HepG2 (cell line): ENCODE measurements at regions not wholly inside any gene's neighbourhood (a gene's known extent, or its start where the extent isn't known, plus 50 kb on each side); places are given as distances from the start of the nearest gene placed in this dataset.
A peak's percentile ranks its signal among the peaks of the same experiment; 100 is the strongest.

Source experiments
- ELF1 ChIP-seq: sonication (generic); formaldehyde crosslinking; IDR thresholded peaks from 2 replicates; pipeline ENCODE4 v1.4.0; 2020; ENCODE audit warnings: missing genetic modification reagents
- ERF ChIP-seq: IDR thresholded peaks from 2 replicates; pipeline ENCODE4 v1.6.1; 2018; ENCODE audit warnings: missing biosample characterization, missing genetic modification reagents
- FOXJ3 ChIP-seq: sonication (generic); formaldehyde crosslinking; IDR thresholded peaks from 2 replicates; pipeline ENCODE4 v1.4.0; 2020; ENCODE audit warnings: missing genetic modification reagents, mild to moderate bottlenecking, borderline replicate concordance
- FOXK2 ChIP-seq: fragments of 450-650 bp; IDR thresholded peaks from 2 replicates; pipeline ENCODE4 v1.6.1; 2016
- FOXO1 ChIP-seq: sonication (generic); formaldehyde crosslinking; IDR thresholded peaks from 2 replicates; pipeline ENCODE4 v1.4.0; 2020; ENCODE audit warnings: missing genetic modification reagents
- FOXP1 ChIP-seq, 2 experiments: fragments of 450-650 bp in 1 of 2; IDR thresholded peaks; 2 replicates each; pipeline ENCODE4 v1.6.1; 2017 to 2018; ENCODE audit warnings: antibody characterized with exemption in 1 of 2
- FOXP4 ChIP-seq: sonication (generic); formaldehyde crosslinking; IDR thresholded peaks from 2 replicates; pipeline ENCODE4 v1.4.0; 2020; ENCODE audit warnings: missing genetic modification reagents
- GZF1 ChIP-seq: sonication (generic); formaldehyde crosslinking; IDR thresholded peaks from 2 replicates; pipeline ENCODE4 v1.5.1; 2020; ENCODE audit warnings: mild to moderate bottlenecking, missing genetic modification reagents
- HDAC2 ChIP-seq: sonication (generic); formaldehyde crosslinking; IDR thresholded peaks from 2 replicates; pipeline ENCODE4 v1.4.0; 2020; ENCODE audit warnings: missing genetic modification reagents
- MIER2 ChIP-seq: IDR thresholded peaks from 2 replicates; pipeline ENCODE4 v1.6.1; 2016; ENCODE audit warnings: missing biosample characterization, missing genetic modification reagents
- NFE2L2 ChIP-seq: fragments of 150-350 bp; IDR thresholded peaks from 2 replicates; pipeline ENCODE4 v1.6.1; 2014; ENCODE audit warnings: low read length
- NR1H2 ChIP-seq: sonication (generic); formaldehyde crosslinking; IDR thresholded peaks from 2 replicates; pipeline ENCODE4 v1.8.1; 2022; ENCODE audit warnings: low read depth, missing genetic modification reagents, borderline replicate concordance
- NR2F1 ChIP-seq, 2 experiments: fragments of 450-650 bp in 1 of 2; formaldehyde crosslinking in 1 of 2; IDR thresholded peaks; 2 replicates each; pipeline versions ENCODE4 v1.5.0 to v1.6.1; 2016 to 2020; ENCODE audit warnings: mild to moderate bottlenecking in 1 of 2, missing compliant biosample characterization in 1 of 2, missing genetic modification reagents in 1 of 2, moderate library complexity in 1 of 2
- RCOR2 ChIP-seq: IDR thresholded peaks from 2 replicates; pipeline ENCODE4 v1.6.1; 2016; ENCODE audit warnings: missing biosample characterization, missing genetic modification reagents
- RXRB ChIP-seq: IDR thresholded peaks from 2 replicates; pipeline ENCODE4 v1.6.1; 2016; ENCODE audit warnings: borderline replicate concordance, missing genetic modification reagents, missing compliant biosample characterization
- SNAPC2 ChIP-seq: sonication (generic); formaldehyde crosslinking; IDR thresholded peaks from 2 replicates; pipeline ENCODE4 v1.8.1; 2022; ENCODE audit warnings: mild to moderate bottlenecking, missing genetic modification reagents
- SOX13 ChIP-seq, 3 experiments: fragments of 450-650 bp in 1 of 3; sonication (generic) in 1 of 3; formaldehyde crosslinking in 1 of 3; IDR thresholded peaks in 2 of 3; conservative IDR thresholded peaks in 1 of 3; 2 replicates each; pipeline versions ENCODE4 v1.5.0 to v1.6.1; 2016 to 2020; ENCODE audit warnings: antibody characterized with exemption in 1 of 3, mild to moderate bottlenecking in 1 of 3, missing compliant biosample characterization in 1 of 3, missing genetic modification reagents in 1 of 3, moderate library complexity in 1 of 3
- STAG1 ChIP-seq: sonication (generic); formaldehyde crosslinking; IDR thresholded peaks from 2 replicates; pipeline ENCODE4 v1.4.0; 2020; ENCODE audit warnings: missing genetic modification reagents
- TBX3 ChIP-seq: fragments of 450-650 bp; IDR thresholded peaks from 2 replicates; pipeline ENCODE4 v1.6.1; 2017; ENCODE audit warnings: antibody characterized with exemption, mild to moderate bottlenecking, inconsistent platforms, borderline replicate concordance
- TCF7 ChIP-seq: sonication (generic); IDR thresholded peaks from 2 replicates; pipeline ENCODE4 v1.6.1; 2016; ENCODE audit warnings: antibody characterized with exemption, low read depth
- ZBTB49 ChIP-seq: sonication (generic); formaldehyde crosslinking; IDR thresholded peaks from 2 replicates; pipeline ENCODE4 v1.4.0; 2020; ENCODE audit warnings: missing genetic modification reagents, borderline replicate concordance
- ZNF567 ChIP-seq: sonication (generic); formaldehyde crosslinking; IDR thresholded peaks from 2 replicates; pipeline ENCODE4 v1.8.1; 2023; ENCODE audit warnings: mild to moderate bottlenecking, missing genetic modification reagents, borderline replicate concordance
- ZNF737 ChIP-seq: sonication (generic); formaldehyde crosslinking; IDR thresholded peaks from 2 replicates; pipeline ENCODE4 v1.5.0; 2020; ENCODE audit warnings: missing genetic modification reagents, mild to moderate bottlenecking, borderline replicate concordance
- TF ChIP-seq, protein P1 (sequence below): IDR thresholded peaks from 2 replicates; pipeline ENCODE4 v1.6.1; 2016; ENCODE audit warnings: mild to moderate bottlenecking

GRCh38 chr5:37988454-37989046 is 148.7 kb upstream of the GDNF start (continued):
- TF ChIP-seq STAG1 (CRISPR knock-in tag) (no peak), HDAC2 (CRISPR knock-in tag) (peak; percentile 28; the same call in 1 of the 2 replicates), ZBTB49 (CRISPR knock-in tag) (no peak), ERF (CRISPR knock-in tag) (no peak), NR1H2 (CRISPR knock-in tag) (no peak), ZNF567 (CRISPR knock-in tag) (no peak), FOXJ3 (CRISPR knock-in tag) (peak; percentile 56; the same call in 1 of the 2 replicates), FOXO1 (CRISPR knock-in tag) (peak; percentile 73; the same call in 1 of the 2 replicates), NFE2L2 (peak; percentile 77), ZNF737 (CRISPR knock-in tag) (no peak), SNAPC2 (no peak), RCOR2 (peak; percentile 46; the same call in 1 of the 2 replicates), NR2F1 (CRISPR knock-in tag; IDR thresholded peaks at IDR 0.05) (no peak), FOXK2 (0 out of 2 replicates have a peak, but pooled peaks have one; percentile 35), FOXP4 (CRISPR knock-in tag) (peak; percentile 57), MIER2 (CRISPR knock-in tag) (0 out of 2 replicates have a peak, but pooled peaks have one; percentile 21), RXRB (peak; percentile 40; the same call in 1 of the 2 replicates), FOXP1 (IDR thresholded peaks at IDR 0.05) (peak; percentile 29; the same call in 1 of the 2 replicates), FOXP1 (CRISPR knock-in tag; IDR thresholded peaks at IDR 0.05) (peak; percentile 83), GZF1 (no peak), TCF7 (0 out of 2 replicates have a peak, but pooled peaks have one; percentile 14), ELF1 (CRISPR knock-in tag) (peak; percentile 56), TBX3 (peak; percentile 81; the same call in 1 of the 2 replicates), SOX13 (IDR thresholded peaks at IDR 0.05) (no peak), SOX13 (CRISPR knock-in tag; conservative IDR thresholded peaks at IDR 0.05 in 1 of 2, IDR thresholded peaks at IDR 0.05 in 1 of 2) (peak in 1 of 2 experiments; percentile 79; a peak in 2 of 4 replicates)
- TF ChIP-seq, protein P1, sequence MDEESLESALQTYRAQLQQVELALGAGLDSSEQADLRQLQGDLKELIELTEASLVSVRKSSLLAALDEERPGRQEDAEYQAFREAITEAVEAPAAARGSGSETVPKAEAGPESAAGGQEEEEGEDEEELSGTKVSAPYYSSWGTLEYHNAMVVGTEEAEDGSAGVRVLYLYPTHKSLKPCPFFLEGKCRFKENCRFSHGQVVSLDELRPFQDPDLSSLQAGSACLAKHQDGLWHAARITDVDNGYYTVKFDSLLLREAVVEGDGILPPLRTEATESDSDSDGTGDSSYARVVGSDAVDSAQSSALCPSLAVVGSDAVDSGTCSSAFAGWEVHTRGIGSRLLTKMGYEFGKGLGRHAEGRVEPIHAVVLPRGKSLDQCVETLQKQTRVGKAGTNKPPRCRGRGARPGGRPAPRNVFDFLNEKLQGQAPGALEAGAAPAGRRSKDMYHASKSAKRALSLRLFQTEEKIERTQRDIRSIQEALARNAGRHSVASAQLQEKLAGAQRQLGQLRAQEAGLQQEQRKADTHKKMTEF = peak; percentile 69
